ENCODE measurements at regions not wholly inside any gene's neighbourhood (a gene's known extent, or its start where the extent isn't known, plus 50 kb on each side); places are given as distances from the start of the nearest gene placed in this dataset.
"Not testable (repeated sequence)": the region's sequence is repeated elsewhere in the genome, so short reads cannot be mapped to it uniquely, and the experiment has no call there.

GRCh38 chr2:131856202-131856601, 305.6 kb downstream of the ANKRD30BL start:
- H3K9me3 Mint-ChIP-seq (ENCODE audit: unreplicated experiment); H3K4me1 Mint-ChIP-seq (ENCODE audit: unreplicated experiment); H3K36me3 Mint-ChIP-seq (ENCODE audit: low read depth, unreplicated experiment); H3K4me3 Mint-ChIP-seq (ENCODE audit: unreplicated experiment); DNase-seq (ENCODE audit: low spot score); H3K27ac Mint-ChIP-seq (ENCODE audit: unreplicated experiment); H3K27me3 Mint-ChIP-seq (ENCODE audit: unreplicated experiment): not testable (repeated sequence)

GRCh38 chr2:131858197-131858596, 303.6 kb downstream of the ANKRD30BL start:
- DNase-seq (ENCODE audit: low spot score); H3K4me3 Mint-ChIP-seq (ENCODE audit: unreplicated experiment): not testable (repeated sequence)
- peak; percentile 30 for TF ChIP-seq CTCF (IDR thresholded peaks at IDR 0.05; ENCODE audit: unreplicated experiment)

More at GRCh38 chr2:131858197-131858596, 303.6 kb downstream of the ANKRD30BL start:
- H3K27me3 Mint-ChIP-seq (ENCODE audit: unreplicated experiment); H3K36me3 Mint-ChIP-seq (ENCODE audit: low read depth, unreplicated experiment); H3K9me3 Mint-ChIP-seq (ENCODE audit: unreplicated experiment); H3K4me1 Mint-ChIP-seq (ENCODE audit: unreplicated experiment); H3K27ac Mint-ChIP-seq (ENCODE audit: unreplicated experiment): not testable (repeated sequence)
